Colonic mucosa (tissue), 4 donors: ENCODE measurements at regions not wholly inside any gene's neighbourhood (a gene's known extent, or its start where the extent isn't known, plus 50 kb on each side); places are given as distances from the start of the nearest gene placed in this dataset.
"Not testable (repeated sequence)": the region's sequence is repeated elsewhere in the genome, so short reads cannot be mapped to it uniquely, and the experiment has no call there.

ENCODE experiments used
- DNase-seq: peaks from one replicate; pipeline ENCODE4 v3.0.0-alpha.2; 2020
- H3K27ac ChIP-seq: fragments of 200-600 bp; one replicate; pipeline ENCODE4 v1.8.0; 2021
- H3K27me3 ChIP-seq: fragments of 200-600 bp; one replicate; pipeline ENCODE4 v1.8.0; 2021
- H3K36me3 ChIP-seq: fragments of 200-600 bp; one replicate; pipeline ENCODE4 v1.8.0; 2021
- H3K4me1 ChIP-seq: fragments of 200-600 bp; one replicate; pipeline ENCODE4 v1.8.0; 2021; ENCODE audit warnings: mild to moderate bottlenecking
- H3K4me3 ChIP-seq: fragments of 200-600 bp; one replicate; pipeline ENCODE4 v1.8.0; 2021
- H3K9ac ChIP-seq, 2 donors: one replicate each; pipeline ENCODE4 v1.7.0; 2013; ENCODE audit warnings: control low read depth in 2 of 2, low read depth in 2 of 2, low read length in 2 of 2
- H3K9me3 ChIP-seq: fragments of 200-600 bp; one replicate; pipeline ENCODE4 v1.8.0; 2021
- intact Hi-C: fragments of 100-400 bp; cut with DNase I; formaldehyde crosslinking; loops from one replicate; pipeline ENCODE4 v1.14.1; 2022
- TF ChIP-seq, protein P1 (sequence below): fragments of 200-600 bp; IDR thresholded peaks from one replicate; pipeline ENCODE4 v1.8.0; 2022; ENCODE audit warnings: antibody characterized with exemption, mild to moderate bottlenecking
- donor health status: healthy.
- donor health status: DM: no; HTN: no; CAD: no.
- donor health status: DM: no; HTN: no; CAD: no.

DNA sequence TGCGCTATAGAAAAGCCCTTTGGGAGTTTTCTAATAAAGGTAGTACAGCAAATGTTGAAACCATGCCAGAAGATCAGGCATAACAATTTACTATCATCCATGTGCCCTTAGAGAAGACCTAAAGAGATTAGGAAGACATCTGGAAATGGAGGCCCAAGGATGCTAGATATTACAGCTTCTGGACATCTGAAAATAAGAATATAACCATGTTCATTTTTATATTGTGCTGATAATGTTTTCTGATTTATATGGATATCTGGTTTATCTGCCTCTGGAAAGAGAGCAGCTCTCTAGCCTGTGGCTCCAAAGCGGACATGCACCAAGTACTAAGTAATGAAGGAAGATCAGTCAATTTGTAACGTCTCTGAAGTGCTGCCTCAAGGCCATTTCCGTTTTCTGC is 478.0 kb upstream of the DDX18 start:
- no peaks in the 10 kb centered on the region for H3K27me3 ChIP-seq
- no peak for DNase-seq
- H3K4me1 ChIP-seq, result no peaks in the 10 kb centered on the region
- H3K4me3 ChIP-seq, result no peak overlapping the region
- H3K36me3 ChIP-seq, result no peaks in the 10 kb centered on the region
- TF ChIP-seq, protein P1, sequence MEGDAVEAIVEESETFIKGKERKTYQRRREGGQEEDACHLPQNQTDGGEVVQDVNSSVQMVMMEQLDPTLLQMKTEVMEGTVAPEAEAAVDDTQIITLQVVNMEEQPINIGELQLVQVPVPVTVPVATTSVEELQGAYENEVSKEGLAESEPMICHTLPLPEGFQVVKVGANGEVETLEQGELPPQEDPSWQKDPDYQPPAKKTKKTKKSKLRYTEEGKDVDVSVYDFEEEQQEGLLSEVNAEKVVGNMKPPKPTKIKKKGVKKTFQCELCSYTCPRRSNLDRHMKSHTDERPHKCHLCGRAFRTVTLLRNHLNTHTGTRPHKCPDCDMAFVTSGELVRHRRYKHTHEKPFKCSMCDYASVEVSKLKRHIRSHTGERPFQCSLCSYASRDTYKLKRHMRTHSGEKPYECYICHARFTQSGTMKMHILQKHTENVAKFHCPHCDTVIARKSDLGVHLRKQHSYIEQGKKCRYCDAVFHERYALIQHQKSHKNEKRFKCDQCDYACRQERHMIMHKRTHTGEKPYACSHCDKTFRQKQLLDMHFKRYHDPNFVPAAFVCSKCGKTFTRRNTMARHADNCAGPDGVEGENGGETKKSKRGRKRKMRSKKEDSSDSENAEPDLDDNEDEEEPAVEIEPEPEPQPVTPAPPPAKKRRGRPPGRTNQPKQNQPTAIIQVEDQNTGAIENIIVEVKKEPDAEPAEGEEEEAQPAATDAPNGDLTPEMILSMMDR, result no peak
- no peak overlapping the region for H3K27ac ChIP-seq
- intact Hi-C loops, result no loop called here
- H3K9me3 ChIP-seq, result no peaks in the 10 kb centered on the region
- no peak overlapping the region for H3K9ac ChIP-seq

GRCh38 chr2:117337981-117338380 is 476.5 kb upstream of the DDX18 start:
- H3K4me1 ChIP-seq, DNase-seq, intact Hi-C loops, H3K4me3 ChIP-seq, H3K9ac ChIP-seq, H3K9me3 ChIP-seq, H3K27ac ChIP-seq, H3K27me3 ChIP-seq, H3K36me3 ChIP-seq: not testable (repeated sequence)

GRCh38 chr2:117339980-117340379 is 474.5 kb upstream of the DDX18 start:
- TF ChIP-seq, protein P1, result no peak
- intact Hi-C loops, result no loop called here
- H3K9ac ChIP-seq, result no peak overlapping the region

DNA sequence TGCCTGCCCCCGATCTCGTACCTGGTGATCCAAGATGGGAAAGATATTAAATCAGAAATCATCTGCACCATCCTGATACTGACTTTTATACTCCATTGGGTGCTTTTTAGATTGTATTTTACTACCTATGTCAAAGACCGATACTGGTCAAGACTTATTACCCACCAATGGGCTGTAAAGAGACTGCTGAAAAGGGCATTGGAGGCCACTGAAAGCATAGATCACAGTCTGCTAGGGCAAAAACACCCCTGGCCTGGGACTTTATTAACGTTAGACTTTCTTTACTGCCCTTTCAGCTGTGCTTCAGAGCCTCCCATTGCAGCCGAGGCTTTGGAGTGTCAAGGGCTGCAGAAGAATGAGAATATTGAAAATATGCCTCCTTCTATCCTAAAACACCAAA is 472.8 kb upstream of the DDX18 start:
- TF ChIP-seq, protein P1, result no peak
- Histone ChIP-seq H3K9me3 (no peaks in the 10 kb centered on the region), H3K9ac (no peak overlapping the region), H3K27ac (no peak overlapping the region), H3K4me3 (no peak overlapping the region), H3K27me3 (no peaks in the 10 kb centered on the region), H3K4me1 (no peaks in the 10 kb centered on the region), H3K36me3 (no peaks in the 10 kb centered on the region)
- intact Hi-C loops, result no loop called here
- DNase-seq, result no peak

More at GRCh38 chr2:117339980-117340379, 474.5 kb upstream of the DDX18 start:
- H3K4me1 ChIP-seq, result no peaks in the 10 kb centered on the region
- DNase-seq, result no peak
- H3K27me3 ChIP-seq, result no peaks in the 10 kb centered on the region
- no peaks in the 10 kb centered on the region for H3K36me3 ChIP-seq
- H3K27ac ChIP-seq, result no peak overlapping the region
- H3K4me3 ChIP-seq, result no peak overlapping the region
- no peaks in the 10 kb centered on the region for H3K9me3 ChIP-seq

- intact Hi-C loops, result no loop called here
- Histone ChIP-seq H3K4me1 (no peaks in the 10 kb centered on the region), H3K4me3 (no peak overlapping the region), H3K27me3 (no peaks in the 10 kb centered on the region), H3K9me3 (no peaks in the 10 kb centered on the region), H3K27ac (no peak overlapping the region), H3K9ac (no peak overlapping the region), H3K36me3 (no peaks in the 10 kb centered on the region)
- TF ChIP-seq, protein P1, result no peak
- DNase-seq, result no peak
These were observed 472.1 kb upstream of the DDX18 start for GRCh38 chr2:117342415-117342814.

DNA sequence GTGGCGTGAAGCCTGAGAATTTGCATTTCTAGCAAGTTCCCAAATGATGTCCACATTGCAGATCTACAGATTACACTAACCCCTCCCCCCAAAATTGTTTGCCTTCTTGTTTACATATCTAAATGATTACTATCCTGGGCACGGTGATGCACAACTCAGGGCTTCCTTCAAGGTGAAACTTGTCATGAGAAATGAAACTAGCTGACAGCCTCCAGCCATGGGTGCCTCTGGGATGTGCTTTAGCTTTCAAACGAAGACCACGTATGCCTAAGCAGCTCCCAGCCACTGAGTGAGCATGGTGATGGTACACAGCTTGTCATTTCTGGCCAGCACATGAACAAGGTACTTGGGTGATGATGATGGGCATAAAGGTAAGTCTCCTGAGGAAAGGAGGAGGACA is 464.8 kb upstream of the DDX18 start:
- intact Hi-C loops, result no loop called here
- no peak overlapping the region for H3K9ac ChIP-seq
- H3K9me3 ChIP-seq, result no peaks in the 10 kb centered on the region
- H3K27ac ChIP-seq, result no peak overlapping the region
- H3K4me3 ChIP-seq, result no peak overlapping the region
- H3K4me1 ChIP-seq, result no peaks in the 10 kb centered on the region
- no peak for DNase-seq
- H3K36me3 ChIP-seq, result no peaks in the 10 kb centered on the region
- TF ChIP-seq, protein P1, result no peak
- H3K27me3 ChIP-seq, result no peaks in the 10 kb centered on the region
